Ishikawa (cell line): ENCODE measurements at regions not wholly inside any gene's neighbourhood (a gene's known extent, or its start where the extent isn't known, plus 50 kb on each side); places are given as distances from the start of the nearest gene placed in this dataset.

Source experiments
- CEBPB ChIP-seq: IDR thresholded peaks from 2 replicates; pipeline ENCODE4 v1.6.1; 2012
- CREB1 ChIP-seq: IDR thresholded peaks from 2 replicates; pipeline ENCODE4 v1.6.1; 2012; ENCODE audit warnings: low read depth
- EGR1 ChIP-seq: IDR thresholded peaks from 2 replicates; pipeline ENCODE4 v1.6.1; 2012
- EP300 ChIP-seq: IDR thresholded peaks from 2 replicates; pipeline ENCODE4 v1.6.1; 2012; ENCODE audit warnings: borderline replicate concordance
- FOXM1 ChIP-seq: IDR thresholded peaks from 2 replicates; pipeline ENCODE4 v1.6.1; 2012; ENCODE audit warnings: low read depth, borderline replicate concordance
- MAX ChIP-seq: IDR thresholded peaks from 2 replicates; pipeline ENCODE4 v1.6.1; 2012
- NFIC ChIP-seq: IDR thresholded peaks from 2 replicates; pipeline ENCODE4 v1.6.1; 2012
- RAD21 ChIP-seq: IDR thresholded peaks from 2 replicates; pipeline ENCODE4 v1.6.1; 2012; ENCODE audit warnings: low read depth
- TAF1 ChIP-seq: IDR thresholded peaks from 2 replicates; pipeline ENCODE4 v1.6.1; 2012; ENCODE audit warnings: low read depth, mild to moderate bottlenecking
- TCF12 ChIP-seq: IDR thresholded peaks from 2 replicates; pipeline ENCODE4 v1.6.1; 2012; ENCODE audit warnings: low read depth
- TEAD4 ChIP-seq: IDR thresholded peaks from 2 replicates; pipeline ENCODE4 v1.6.1; 2012
- USF1 ChIP-seq: IDR thresholded peaks from 2 replicates; pipeline ENCODE4 v1.6.1; 2012
- YY1 ChIP-seq: IDR thresholded peaks from 2 replicates; pipeline ENCODE4 v1.6.1; 2012; ENCODE audit warnings: low read depth
- ZBTB7A ChIP-seq: IDR thresholded peaks from 2 replicates; pipeline ENCODE4 v1.6.1; 2012; ENCODE audit warnings: low read depth
- TF ChIP-seq, protein P1 (sequence below): IDR thresholded peaks from 2 replicates; pipeline ENCODE4 v1.6.1; 2012; ENCODE audit warnings: low read depth, mild to moderate bottlenecking

DNA sequence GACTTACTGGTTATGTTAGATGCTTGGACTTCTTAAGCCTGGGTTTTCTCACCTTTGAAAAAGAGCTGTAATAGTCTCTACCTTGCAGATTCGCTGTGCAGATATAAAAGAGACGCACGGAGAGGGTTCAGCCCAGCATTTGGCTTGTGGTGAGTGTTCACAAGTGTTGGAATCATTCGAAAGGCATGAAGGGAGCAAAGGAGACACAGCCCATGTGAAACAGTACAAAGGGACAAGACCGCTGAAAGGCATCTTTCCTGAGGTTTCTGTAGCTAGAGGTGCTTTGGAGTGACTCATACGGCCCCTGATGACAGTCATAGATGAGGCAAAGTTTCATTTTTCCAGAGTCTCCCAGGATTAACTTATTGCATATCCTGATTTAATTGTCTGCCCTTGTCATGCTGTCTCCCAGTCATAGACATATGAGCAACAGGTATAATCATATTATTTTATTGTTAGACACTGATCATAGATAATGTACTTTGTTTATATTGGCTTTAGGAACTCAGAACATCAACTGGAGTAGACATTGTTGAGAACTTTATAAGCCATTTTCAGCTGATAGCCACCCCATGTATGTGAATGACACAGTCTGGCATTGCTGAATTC, 171.1 kb downstream of the ADRA2A start:
- TF ChIP-seq MAX (no peak), CEBPB (no peak), TAF1 (no peak), TCF12 (no peak), CREB1 (no peak), RAD21 (no peak), NFIC (no peak), YY1 (no peak)
- TF ChIP-seq, protein P1, sequence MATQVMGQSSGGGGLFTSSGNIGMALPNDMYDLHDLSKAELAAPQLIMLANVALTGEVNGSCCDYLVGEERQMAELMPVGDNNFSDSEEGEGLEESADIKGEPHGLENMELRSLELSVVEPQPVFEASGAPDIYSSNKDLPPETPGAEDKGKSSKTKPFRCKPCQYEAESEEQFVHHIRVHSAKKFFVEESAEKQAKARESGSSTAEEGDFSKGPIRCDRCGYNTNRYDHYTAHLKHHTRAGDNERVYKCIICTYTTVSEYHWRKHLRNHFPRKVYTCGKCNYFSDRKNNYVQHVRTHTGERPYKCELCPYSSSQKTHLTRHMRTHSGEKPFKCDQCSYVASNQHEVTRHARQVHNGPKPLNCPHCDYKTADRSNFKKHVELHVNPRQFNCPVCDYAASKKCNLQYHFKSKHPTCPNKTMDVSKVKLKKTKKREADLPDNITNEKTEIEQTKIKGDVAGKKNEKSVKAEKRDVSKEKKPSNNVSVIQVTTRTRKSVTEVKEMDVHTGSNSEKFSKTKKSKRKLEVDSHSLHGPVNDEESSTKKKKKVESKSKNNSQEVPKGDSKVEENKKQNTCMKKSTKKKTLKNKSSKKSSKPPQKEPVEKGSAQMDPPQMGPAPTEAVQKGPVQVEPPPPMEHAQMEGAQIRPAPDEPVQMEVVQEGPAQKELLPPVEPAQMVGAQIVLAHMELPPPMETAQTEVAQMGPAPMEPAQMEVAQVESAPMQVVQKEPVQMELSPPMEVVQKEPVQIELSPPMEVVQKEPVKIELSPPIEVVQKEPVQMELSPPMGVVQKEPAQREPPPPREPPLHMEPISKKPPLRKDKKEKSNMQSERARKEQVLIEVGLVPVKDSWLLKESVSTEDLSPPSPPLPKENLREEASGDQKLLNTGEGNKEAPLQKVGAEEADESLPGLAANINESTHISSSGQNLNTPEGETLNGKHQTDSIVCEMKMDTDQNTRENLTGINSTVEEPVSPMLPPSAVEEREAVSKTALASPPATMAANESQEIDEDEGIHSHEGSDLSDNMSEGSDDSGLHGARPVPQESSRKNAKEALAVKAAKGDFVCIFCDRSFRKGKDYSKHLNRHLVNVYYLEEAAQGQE, result no peak

DNA sequence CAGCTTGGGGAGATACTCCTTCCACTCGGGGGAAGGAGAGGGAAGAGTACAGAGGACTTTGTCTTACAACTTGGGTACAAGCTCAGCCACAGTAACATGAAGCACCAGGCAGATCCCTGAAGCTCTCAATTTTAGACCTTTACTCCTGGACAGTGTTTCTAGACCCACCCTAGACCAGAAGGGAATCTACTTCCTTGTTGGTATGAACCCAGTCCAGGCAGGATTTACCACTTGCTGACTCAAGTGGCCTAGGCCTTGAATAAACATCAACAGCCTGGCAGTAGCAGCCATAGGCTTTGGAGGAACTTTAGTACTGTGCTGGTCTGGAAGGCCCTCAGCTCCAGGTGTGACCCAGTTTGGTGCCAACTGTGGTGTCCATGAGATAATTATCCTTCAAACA, 173.1 kb downstream of the ADRA2A start:
- TF ChIP-seq NFIC (no peak), TCF12 (no peak), CREB1 (no peak), EP300 (no peak), USF1 (no peak), MAX (no peak), CEBPB (no peak), TAF1 (no peak), EGR1 (no peak), ZBTB7A (no peak), FOXM1 (no peak), YY1 (no peak), TEAD4 (no peak), RAD21 (no peak)
- TF ChIP-seq, protein P1, result no peak

- TF ChIP-seq FOXM1 (no peak), YY1 (no peak), CREB1 (no peak), TCF12 (no peak), USF1 (no peak), TAF1 (no peak), CEBPB (no peak), RAD21 (no peak), MAX (no peak), EGR1 (no peak), TEAD4 (no peak)
- TF ChIP-seq, protein P1, result no peak
Observed at GRCh38 chr10:111261081-111261615, 184.3 kb downstream of the ADRA2A start.

- TF ChIP-seq EP300 (no peak), USF1 (no peak), CEBPB (no peak), EGR1 (no peak), YY1 (no peak), RAD21 (no peak), TCF12 (no peak), CREB1 (no peak), NFIC (no peak), TAF1 (no peak), FOXM1 (no peak), MAX (no peak), TEAD4 (no peak), ZBTB7A (no peak)
- TF ChIP-seq, protein P1, result no peak
Observed at GRCh38 chr10:111265341-111265740, 188.5 kb downstream of the ADRA2A start.
